ENCODE measurements at regions not wholly inside any gene's neighbourhood (a gene's known extent, or its start where the extent isn't known, plus 50 kb on each side); places are given as distances from the start of the nearest gene placed in this dataset.

GRCh38 chr7:51471981-51472296 is 155.3 kb upstream of the COBL start:
- no peak for TF ChIP-seq CEBPB (IDR thresholded peaks at IDR 0.05)
- TF ChIP-seq RAD21 (IDR thresholded peaks at IDR 0.05; ENCODE audit: low read depth) = no peak
- TF ChIP-seq MAX (IDR thresholded peaks at IDR 0.05) = no peak
- TF ChIP-seq REST (IDR thresholded peaks at IDR 0.05; ENCODE audit: low read depth) = no peak
- TF ChIP-seq CREB1 (IDR thresholded peaks at IDR 0.05; ENCODE audit: low read depth) = no peak
- no peak for TF ChIP-seq FOXM1 (IDR thresholded peaks at IDR 0.05; ENCODE audit: borderline replicate concordance, low read depth)
- TF ChIP-seq USF1 (IDR thresholded peaks at IDR 0.05) = no peak
- TF ChIP-seq TEAD4 (IDR thresholded peaks at IDR 0.05) = no peak
- TF ChIP-seq EP300 (IDR thresholded peaks at IDR 0.05; ENCODE audit: borderline replicate concordance) = no peak
- no peak for TF ChIP-seq TCF12 (IDR thresholded peaks at IDR 0.05; ENCODE audit: low read depth)
- no peak for TF ChIP-seq YY1 (IDR thresholded peaks at IDR 0.05; ENCODE audit: low read depth)
- TF ChIP-seq NFIC (IDR thresholded peaks at IDR 0.05) = no peak

All from Ishikawa (cell line).